ENCODE measurements at regions not wholly inside any gene's neighbourhood (a gene's known extent, or its start where the extent isn't known, plus 50 kb on each side); places are given as distances from the start of the nearest gene placed in this dataset.

DNA sequence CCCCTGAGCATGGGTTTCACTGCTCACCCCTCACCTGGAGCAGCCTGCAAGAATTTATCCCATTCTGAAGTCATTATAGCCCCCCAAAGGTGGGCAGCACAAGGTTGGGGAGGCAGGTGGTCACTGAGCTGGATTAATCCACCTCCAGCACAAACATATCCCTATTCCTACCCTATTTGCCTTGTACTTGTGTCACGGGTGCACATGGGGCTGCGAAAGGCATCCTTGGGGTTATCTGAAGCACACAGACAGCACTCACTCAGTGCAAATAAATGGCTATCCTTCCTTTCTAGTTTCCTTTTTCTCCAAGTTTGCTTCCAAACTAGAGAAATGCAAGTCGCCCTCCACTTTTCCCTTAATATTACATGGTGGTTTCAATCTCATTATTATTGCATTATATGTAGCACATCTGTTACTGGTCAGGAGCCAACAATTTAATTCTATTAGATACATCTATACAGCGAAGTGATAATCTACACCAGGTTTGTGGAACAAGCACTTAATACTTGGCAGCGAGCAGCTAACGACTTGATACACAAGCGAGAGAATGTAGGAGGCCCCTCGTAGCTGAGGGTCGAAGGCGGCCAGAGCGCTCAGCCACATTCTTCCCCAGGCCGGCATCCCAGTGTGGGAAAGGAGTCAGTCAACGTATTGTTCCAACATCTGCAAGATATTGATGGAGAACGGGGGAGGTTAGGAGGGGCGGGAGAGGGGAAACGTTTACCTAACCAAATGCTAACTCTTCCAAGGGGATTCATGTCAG is 121.3 kb upstream of the HABP2 start:
- POLR2A ChIA-PET: no interaction called here
- no peaks in the 10 kb centered on the region for H3K4me1 ChIP-seq (ENCODE audit: control insufficient read depth, insufficient read depth, low read length)
- intact Hi-C loops (cut with micrococcal nuclease; ENCODE audit: unreplicated experiment): no loop called here
- in situ Hi-C loops (cut with HindIII; ENCODE audit: low pct_unique_long_range_greater_than_20kb, low sequenced_read_pairs): no loop called here
- CTCF ChIA-PET: no interaction called here
- no peak overlapping the region for H3K4me3 ChIP-seq (ENCODE audit: low read depth in 2 of 2, low read length in 2 of 2)
- no peaks in the 10 kb centered on the region for H3K36me3 ChIP-seq (ENCODE audit: control insufficient read depth, insufficient read depth, low read length)
- BruUV-seq (replicated peaks): no TSS peak
- DNase-seq (ENCODE audit: low read depth, low spot score) (no peak), ATAC-seq (no peak)
- no peak overlapping the region for H3K27ac ChIP-seq (ENCODE audit: low read length)
- H3K9me3 ChIP-seq (ENCODE audit: control insufficient read depth, insufficient read depth, low read depth, low read length): no peaks in the 10 kb centered on the region
- TF ChIP-seq, protein P1, sequence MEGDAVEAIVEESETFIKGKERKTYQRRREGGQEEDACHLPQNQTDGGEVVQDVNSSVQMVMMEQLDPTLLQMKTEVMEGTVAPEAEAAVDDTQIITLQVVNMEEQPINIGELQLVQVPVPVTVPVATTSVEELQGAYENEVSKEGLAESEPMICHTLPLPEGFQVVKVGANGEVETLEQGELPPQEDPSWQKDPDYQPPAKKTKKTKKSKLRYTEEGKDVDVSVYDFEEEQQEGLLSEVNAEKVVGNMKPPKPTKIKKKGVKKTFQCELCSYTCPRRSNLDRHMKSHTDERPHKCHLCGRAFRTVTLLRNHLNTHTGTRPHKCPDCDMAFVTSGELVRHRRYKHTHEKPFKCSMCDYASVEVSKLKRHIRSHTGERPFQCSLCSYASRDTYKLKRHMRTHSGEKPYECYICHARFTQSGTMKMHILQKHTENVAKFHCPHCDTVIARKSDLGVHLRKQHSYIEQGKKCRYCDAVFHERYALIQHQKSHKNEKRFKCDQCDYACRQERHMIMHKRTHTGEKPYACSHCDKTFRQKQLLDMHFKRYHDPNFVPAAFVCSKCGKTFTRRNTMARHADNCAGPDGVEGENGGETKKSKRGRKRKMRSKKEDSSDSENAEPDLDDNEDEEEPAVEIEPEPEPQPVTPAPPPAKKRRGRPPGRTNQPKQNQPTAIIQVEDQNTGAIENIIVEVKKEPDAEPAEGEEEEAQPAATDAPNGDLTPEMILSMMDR (IDR thresholded peaks at IDR 0.05): no peak
- no peak for TF ChIP-seq POLR2AphosphoS5 (IDR thresholded peaks at IDR 0.05; ENCODE audit: low read depth, low read length)
- TF ChIP-seq SIN3A (IDR thresholded peaks at IDR 0.05; ENCODE audit: borderline replicate concordance, insufficient read depth, low read depth, low read length): no peak
- no peak for TF ChIP-seq TCF7L2 (IDR thresholded peaks at IDR 0.05; ENCODE audit: low read depth, low read length)
- TF ChIP-seq, protein P2, sequence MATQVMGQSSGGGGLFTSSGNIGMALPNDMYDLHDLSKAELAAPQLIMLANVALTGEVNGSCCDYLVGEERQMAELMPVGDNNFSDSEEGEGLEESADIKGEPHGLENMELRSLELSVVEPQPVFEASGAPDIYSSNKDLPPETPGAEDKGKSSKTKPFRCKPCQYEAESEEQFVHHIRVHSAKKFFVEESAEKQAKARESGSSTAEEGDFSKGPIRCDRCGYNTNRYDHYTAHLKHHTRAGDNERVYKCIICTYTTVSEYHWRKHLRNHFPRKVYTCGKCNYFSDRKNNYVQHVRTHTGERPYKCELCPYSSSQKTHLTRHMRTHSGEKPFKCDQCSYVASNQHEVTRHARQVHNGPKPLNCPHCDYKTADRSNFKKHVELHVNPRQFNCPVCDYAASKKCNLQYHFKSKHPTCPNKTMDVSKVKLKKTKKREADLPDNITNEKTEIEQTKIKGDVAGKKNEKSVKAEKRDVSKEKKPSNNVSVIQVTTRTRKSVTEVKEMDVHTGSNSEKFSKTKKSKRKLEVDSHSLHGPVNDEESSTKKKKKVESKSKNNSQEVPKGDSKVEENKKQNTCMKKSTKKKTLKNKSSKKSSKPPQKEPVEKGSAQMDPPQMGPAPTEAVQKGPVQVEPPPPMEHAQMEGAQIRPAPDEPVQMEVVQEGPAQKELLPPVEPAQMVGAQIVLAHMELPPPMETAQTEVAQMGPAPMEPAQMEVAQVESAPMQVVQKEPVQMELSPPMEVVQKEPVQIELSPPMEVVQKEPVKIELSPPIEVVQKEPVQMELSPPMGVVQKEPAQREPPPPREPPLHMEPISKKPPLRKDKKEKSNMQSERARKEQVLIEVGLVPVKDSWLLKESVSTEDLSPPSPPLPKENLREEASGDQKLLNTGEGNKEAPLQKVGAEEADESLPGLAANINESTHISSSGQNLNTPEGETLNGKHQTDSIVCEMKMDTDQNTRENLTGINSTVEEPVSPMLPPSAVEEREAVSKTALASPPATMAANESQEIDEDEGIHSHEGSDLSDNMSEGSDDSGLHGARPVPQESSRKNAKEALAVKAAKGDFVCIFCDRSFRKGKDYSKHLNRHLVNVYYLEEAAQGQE (IDR thresholded peaks at IDR 0.05; ENCODE audit: insufficient read depth in 1 of 2, low read depth in 2 of 2, low read length in 1 of 2): no peak
- H3K27me3 ChIP-seq (ENCODE audit: control insufficient read depth, insufficient read depth, low read length): peaks cover 12% of the 10 kb centered on the region; the same call in 1 of the 2 replicates

DNA sequence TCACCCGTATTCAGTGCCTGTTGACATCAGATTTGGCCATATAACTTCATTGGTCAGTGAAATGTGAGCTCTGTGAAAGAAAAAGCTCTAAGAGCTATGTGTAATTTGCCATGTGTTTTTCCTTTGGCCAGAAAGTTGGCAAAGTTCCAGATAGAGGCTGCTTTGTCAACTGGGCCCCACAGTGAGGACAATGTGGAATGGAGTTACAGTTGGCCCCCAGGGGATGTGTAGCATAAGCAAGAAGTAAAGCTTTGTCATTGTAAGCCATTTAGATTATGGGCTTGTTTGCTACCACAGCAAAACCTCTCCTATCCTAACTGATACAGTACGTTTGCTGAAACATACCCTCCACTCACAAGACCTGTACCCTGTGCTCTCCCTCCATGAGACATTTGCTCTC is 119.1 kb upstream of the HABP2 start:
- in situ Hi-C loops (cut with HindIII; ENCODE audit: low pct_unique_long_range_greater_than_20kb, low sequenced_read_pairs) (no loop called here), intact Hi-C loops (cut with micrococcal nuclease; ENCODE audit: unreplicated experiment) (no loop called here)
- no TSS peak for BruUV-seq (replicated peaks)
- Histone ChIP-seq H3K27me3 (ENCODE audit: control insufficient read depth, insufficient read depth, low read length) (peaks cover 23% of the 10 kb centered on the region), H3K27ac (ENCODE audit: low read length) (no peak overlapping the region), H3K4me3 (ENCODE audit: low read depth in 2 of 2, low read length in 2 of 2) (no peak overlapping the region), H3K4me1 (ENCODE audit: control insufficient read depth, insufficient read depth, low read length) (no peaks in the 10 kb centered on the region), H3K36me3 (ENCODE audit: control insufficient read depth, insufficient read depth, low read length) (no peaks in the 10 kb centered on the region), H3K9me3 (ENCODE audit: control insufficient read depth, insufficient read depth, low read depth, low read length) (no peaks in the 10 kb centered on the region)
- ChIA-PET POLR2A (no interaction called here), CTCF (no interaction called here)
- DNase-seq (ENCODE audit: low read depth, low spot score) (no peak), ATAC-seq (no peak)
- no peak for TF ChIP-seq POLR2AphosphoS5 (IDR thresholded peaks at IDR 0.05; ENCODE audit: low read depth, low read length)
- TF ChIP-seq, protein P1 (IDR thresholded peaks at IDR 0.05): no peak
- TF ChIP-seq TCF7L2 (IDR thresholded peaks at IDR 0.05; ENCODE audit: low read depth, low read length): no peak
- TF ChIP-seq, protein P2 (IDR thresholded peaks at IDR 0.05; ENCODE audit: insufficient read depth in 1 of 2, low read depth in 2 of 2, low read length in 1 of 2): no peak
- TF ChIP-seq SIN3A (IDR thresholded peaks at IDR 0.05; ENCODE audit: borderline replicate concordance, insufficient read depth, low read depth, low read length): no peak
